GM18520 (cell line): ENCODE measurements at regions not wholly inside any gene's neighbourhood (a gene's known extent, or its start where the extent isn't known, plus 50 kb on each side); places are given as distances from the start of the nearest gene placed in this dataset.
"Not testable (repeated sequence)": the region's sequence is repeated elsewhere in the genome, so short reads cannot be mapped to it uniquely, and the experiment has no call there.

Experiments
- ATAC-seq: cut with Tn5 transposase; IDR thresholded peaks from one replicate; pipeline ENCODE4 v1.9.1; 2021; ENCODE audit not compliant: unreplicated experiment

DNA sequence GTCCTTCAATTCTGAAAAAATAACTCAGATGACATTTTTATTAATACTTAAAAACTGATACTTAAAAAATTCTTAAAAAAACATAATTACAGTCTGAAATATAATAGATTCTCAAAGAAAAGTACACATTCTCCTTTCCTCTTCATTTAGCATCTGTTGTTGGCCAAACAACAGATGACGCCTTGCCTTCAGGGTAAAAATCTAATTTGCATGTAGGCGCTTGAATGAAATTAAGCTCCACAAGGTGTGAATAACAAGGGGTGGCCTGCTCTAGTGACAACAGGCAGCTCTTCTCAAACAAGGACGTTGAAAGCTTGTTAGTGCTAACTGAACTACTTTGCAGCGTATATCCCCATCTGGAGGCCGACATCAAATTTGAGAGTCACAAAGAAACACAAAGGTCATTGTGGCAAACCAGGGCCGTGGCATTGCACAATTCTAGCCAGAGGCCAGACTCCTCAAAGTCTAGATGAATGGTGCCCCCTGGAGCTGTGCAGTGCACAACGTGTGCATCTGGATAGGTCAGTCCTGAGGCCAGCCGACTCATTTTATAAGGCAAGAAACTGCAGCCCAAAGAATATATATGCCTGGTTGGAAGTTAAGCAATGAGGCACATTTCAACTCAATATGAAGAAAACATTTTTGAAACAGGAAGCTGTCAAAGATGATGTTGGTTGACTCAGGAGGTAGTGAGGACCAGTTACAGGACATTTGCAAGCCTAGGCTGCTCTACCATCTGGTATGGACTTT is 459.2 kb upstream of the RUNX1 start:
- ATAC-seq = no peak

DNA sequence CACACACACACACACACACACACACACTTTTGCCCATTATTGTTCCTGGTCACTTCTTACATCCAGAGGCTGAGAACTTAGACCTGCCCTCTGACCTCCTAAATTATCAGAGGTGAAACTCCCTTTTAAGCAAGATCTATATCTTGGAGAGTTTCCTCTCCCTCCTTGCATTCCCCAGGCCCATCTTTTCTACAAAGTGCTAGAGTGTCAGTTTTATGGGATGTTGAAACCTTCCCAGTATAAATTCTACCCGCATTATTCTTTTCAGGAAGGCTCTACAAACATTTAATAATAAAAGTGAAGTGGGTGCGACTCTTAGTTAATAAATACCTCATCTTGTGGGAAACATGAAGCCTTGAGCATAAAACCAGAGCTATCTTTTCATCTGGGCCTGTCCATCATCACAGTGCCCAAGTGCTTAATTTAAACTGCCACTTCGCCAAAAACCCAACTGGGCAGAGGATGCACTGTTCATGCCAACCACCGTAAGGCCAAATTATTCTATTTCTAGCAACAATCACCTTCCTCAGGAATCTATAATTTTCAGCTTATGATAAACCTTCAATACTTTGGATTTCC is 458.2 kb upstream of the RUNX1 start:
- no peak for ATAC-seq

DNA sequence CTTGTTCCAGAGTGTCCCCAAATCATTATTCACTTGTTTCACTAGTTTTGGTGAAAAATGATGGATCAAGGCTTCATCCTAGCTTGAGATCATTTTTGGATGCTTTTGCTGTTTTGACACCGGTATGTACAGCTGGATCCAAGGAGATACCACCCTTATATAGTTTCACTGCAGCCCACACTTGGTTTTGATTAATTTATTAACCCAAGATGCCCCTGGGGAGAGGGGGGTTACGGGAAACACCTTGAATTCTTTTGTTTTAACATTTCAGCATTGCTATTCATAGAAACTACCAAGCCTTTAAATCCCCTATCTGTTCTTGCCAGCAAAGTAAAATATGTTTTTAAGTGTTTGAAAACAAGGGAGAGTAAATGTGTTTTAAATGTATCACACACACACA is 457.7 kb upstream of the RUNX1 start:
- no peak for ATAC-seq

DNA sequence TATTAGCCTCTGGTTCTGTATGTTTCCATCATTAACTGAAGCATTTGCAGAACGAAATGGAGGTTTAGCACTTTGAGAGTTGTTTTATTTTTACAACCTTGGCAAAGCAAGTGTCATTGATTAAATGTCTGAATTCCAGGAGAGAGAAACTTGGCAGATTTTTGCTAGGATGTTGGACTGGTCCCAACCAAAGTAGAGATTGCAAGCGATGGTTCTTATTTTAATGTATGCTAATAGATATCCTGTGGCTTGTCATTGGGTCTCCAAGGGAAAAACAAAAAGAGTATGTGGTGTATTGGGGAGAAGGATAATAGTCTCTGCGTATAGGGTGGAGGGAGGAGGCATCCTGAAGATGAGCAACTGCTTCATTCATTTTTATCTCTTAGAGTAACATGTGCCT is 457.2 kb upstream of the RUNX1 start:
- ATAC-seq = no peak

DNA sequence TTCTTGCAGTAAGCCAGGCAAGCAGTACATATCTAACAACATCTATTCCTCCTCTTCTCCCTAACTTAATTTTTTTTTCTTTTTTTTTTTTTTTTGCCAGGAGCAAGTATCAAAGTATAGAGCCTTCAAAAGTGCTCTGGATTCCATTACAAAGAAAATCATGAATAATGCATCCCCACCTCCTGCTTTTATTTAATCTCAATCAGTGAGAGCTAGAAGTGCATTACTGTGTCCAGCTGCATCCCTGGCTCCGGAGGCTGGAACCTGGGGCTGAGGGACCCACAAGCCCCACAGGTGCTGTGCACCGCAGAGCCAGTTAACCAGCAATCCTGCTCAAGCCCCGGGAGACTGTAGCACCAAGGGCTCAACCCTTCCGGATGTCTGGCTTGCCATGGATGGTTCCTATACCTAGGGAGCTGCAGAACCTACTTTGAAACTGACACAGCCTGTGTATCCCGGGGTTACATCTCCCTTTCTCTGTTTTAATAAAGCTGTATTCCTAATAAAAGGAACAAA is 455.9 kb upstream of the RUNX1 start:
- ATAC-seq = no peak

DNA sequence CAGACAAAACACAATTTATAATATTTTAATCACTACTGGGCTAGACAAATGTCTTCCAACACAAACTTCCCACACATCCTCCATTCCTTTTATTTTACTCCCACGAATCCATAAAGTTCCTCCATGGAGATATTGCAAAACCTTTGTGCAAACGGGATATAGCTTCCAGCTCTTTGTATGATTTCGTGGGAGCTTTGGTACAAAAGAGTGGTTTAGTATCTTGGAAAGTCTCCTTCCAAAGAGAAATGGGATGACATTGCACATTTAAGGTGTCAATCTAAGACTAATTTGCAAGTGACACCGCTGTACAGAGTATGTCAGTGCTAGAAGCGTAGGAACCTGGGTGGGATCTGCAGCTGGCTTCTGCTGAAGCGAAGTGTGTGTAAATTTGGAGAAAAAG is 455.2 kb upstream of the RUNX1 start:
- no peak for ATAC-seq

DNA sequence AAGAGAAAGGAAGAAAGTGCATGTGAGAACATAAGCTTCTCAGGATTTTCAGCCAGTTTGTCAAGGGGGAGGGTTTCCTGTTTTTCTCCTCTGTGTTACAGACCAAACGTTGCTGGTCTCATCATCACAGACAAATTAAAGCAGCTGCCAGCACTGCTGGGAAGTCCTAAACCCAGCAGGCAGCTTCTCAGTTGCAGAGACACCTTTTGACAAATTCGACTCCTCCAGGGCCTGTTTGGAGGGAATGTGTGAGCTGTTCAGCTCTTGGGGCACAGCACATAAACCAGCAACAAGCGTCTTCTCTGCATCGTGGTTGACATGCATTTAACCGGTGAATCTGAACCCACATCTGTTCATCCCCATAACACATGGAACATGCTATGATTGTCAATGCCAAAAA is 454.6 kb upstream of the RUNX1 start:
- no peak for ATAC-seq

DNA sequence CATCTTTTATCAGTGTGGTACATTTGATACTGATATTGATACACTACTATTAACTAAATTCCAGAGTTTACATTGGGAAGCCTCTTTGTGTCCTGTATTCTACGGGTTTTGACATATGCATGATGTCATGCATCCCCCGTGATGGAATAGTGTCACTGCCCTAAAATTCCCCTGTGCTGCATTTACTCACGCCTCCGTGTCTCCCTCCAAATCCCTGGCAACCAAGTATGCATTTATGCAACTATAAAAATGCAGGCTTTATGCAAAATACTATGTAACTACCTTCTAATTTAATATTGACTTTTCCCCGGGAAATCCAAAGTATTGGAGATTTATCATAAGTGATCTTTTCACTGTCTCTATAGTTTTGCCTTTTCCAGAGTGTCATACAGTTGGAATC is 453.7 kb upstream of the RUNX1 start:
- ATAC-seq = no peak

DNA sequence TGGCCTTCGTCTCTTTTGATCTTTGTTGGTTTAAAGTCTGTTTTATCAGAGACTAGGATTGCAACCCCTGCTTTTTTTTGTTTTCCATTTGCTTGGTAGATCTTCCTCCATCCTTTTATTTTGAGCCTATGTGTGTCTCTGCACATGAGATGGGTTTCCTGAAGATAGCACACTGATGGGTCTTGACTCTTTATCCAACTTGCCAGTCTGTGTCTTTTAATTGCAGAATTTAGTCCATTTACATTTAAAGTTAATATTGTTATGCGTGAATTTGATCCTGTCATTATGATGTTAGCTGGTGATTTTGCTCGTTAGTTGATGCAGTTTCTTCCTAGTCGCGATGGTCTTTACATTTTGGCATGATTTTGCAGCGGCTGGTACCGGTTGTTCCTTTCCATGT is 448.4 kb upstream of the RUNX1 start:
- not testable (repeated sequence) for ATAC-seq

DNA sequence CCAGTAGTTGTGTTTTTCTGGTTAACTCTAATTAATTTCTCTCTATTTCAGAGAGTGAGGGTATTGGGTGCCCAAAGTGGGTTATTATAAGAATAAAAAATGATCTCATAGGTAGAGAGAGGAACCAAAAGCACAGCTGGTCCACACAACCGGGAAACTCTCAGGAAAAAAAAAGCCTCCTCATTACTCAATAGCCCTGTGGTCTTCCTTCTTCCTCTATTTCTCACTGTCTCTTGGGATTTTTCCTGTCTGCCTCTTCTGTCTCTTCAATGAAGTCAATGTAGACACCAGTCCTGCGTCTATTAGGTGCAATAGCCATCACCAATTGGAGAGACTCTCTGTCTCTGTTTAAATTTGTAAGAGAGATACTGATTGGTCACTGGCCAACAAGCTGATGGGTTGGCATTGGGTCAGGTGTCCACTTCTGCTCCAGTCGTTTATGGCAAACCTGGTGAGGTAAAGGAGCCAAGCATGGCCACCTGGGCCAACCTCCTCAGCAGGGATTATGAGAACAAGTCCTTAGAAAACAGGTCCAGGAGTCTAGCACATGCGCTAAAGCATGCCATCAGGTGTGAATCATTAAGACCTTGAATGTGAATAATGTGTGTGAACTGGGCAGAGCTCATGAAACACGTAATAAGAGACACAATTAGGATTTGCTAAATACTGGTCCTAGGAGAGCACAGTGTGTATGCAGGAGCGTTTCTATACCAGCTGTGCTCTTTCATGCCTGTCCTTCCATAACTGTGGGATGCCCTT is 443.0 kb upstream of the RUNX1 start:
- no peak for ATAC-seq

DNA sequence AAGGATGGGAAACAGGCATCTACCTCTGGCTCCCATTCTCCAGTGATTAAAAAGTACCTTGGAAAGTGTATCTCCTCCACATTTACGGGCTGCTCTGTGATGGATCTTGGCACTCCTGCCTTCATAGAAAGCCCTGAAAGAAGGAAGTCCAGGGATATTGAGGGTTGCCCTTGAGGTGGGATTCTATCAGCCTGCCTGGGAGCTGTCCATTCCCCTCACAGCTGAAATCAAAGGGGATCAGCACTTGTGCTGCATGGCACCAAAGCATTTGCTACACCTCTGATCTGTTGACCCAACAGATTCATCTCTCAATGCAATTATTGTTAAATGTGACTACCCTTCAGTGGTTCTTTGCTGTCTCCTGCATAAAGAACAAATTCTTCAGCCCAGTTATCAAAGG is 442.0 kb upstream of the RUNX1 start:
- ATAC-seq = no peak

DNA sequence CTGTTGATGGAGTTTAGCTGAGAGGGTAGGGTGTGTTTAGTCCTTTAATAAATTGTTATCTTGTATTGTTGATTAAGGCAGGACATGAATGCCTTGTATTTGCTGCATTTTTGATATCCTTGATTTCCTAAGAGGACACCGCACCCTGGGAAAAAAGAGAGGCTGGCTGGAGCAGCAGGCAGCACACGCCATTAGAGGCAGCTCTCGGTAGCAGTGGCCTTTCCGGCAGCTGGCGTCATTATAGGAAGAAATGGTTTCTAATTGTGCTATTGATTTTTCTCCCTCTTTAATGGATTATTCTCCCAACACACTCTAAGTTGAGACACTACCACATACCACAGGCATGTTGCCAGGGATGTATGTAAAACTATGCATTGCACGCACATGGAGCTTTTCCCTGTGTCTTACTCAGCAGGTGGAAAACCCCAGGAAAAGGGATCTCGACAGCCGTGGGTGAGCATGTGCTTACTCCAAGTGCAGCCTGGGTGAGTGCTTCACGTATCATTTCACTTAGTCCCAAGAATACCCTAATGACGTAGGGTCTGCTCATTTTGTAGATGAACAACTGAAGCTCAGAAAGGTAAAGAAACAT is 440.4 kb upstream of the RUNX1 start:
- ATAC-seq = no peak

DNA sequence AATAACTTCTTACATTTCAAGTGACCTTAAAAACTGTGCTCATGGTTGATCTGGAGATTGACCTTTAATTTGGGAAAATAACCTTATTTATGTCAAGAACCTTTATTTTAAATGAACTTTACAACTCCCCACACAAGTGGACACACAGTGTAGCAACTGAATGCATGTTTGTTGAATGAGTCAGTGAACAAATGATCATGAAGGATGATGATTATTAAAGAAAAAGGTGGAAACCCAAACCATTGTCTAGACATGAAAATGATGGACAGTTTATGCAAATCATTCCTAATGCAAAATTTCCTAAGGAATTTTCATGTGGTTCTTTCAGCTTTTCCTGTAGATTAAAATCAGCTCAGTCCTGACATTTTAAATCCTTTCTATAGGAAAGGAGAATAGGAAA is 439.8 kb upstream of the RUNX1 start:
- ATAC-seq = no peak

DNA sequence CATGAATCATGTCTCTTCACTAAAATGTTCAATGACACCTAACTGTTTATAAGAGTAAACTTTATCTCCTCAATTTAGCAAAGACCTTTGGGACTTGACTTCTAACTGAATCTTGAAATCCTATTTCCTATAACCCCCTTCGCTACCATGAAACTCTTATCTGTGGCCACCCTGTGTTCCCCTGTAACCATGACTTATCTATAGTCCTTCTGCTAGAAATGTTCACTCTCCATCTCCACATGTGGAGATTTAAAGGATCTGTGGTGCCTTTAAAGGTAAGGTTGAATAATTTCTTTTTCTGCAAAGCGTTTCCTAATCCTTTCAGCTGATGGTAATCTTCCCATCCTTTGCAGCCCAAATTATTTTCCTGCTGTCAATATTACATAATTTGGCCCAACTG is 436.3 kb upstream of the RUNX1 start:
- ATAC-seq = no peak

DNA sequence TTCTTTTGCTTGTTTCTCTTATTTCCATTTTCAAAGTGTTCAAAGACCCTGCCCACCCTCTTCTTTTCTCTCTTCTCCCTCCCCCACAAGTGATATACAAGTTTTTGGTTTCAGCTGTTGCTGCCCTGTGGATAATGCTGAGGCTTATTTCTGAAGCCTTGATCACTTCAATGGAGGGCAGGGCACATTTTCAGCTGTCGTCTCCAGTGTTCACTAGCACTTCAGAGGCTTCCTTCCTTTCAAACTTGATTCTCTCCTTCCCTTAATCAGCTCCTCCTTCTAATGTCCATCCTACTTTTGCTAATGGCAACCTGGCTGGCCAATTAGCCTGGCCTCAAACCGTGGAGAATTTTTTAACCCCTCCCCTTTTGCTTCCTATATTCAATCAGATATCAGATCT is 435.7 kb upstream of the RUNX1 start:
- no peak for ATAC-seq

DNA sequence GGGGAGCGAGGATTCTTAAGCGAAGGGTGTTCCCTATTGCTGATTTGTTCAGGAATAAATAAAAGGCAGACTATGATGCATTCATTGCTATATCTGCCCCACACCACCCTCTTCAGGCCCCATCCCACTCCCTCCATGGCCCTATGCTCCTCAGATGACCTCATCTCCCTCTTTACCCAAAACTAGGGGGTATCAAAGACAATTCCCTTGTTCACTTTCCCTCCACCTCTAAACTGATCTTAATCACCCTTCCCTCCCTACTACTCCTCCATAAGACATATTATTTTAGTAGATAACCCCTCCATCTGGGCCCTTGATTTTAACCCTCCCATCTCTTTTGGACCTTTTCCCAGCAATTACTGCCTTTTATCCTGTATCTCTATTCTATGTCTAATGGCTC is 434.9 kb upstream of the RUNX1 start:
- no peak for ATAC-seq

DNA sequence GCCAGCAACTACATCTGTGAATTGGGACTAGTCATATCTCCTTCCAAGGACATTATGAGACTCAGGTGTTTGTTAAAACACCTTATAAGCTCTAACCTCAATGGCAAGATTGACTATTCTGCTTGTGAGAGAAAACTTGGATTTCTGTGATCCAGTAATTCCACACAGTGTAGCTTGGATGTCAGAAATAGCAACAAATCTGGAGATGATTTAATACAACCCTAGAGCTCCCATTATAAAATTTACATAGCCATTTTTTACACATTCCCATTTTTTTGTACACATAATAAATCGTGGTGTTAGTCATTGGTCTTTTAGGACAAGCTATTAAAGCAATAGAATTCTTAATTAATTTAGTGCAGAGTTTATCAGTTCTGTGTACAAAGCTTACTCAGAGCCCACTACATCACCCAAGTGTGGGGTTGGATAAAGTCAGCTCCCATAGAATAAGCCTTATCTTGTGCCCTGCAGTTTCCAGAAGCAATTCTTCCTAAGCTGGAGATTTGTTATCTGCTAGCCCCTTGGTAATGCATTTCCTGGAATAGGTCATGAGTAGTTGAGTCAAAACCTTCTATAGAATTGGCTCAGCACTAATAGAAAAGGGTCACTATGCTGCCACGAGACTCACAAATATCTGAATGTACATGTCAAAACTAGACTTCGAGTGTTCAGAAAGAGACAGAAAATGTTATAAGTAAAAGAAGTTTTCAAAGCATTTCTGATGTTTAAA is 434.0 kb upstream of the RUNX1 start:
- no peak for ATAC-seq

DNA sequence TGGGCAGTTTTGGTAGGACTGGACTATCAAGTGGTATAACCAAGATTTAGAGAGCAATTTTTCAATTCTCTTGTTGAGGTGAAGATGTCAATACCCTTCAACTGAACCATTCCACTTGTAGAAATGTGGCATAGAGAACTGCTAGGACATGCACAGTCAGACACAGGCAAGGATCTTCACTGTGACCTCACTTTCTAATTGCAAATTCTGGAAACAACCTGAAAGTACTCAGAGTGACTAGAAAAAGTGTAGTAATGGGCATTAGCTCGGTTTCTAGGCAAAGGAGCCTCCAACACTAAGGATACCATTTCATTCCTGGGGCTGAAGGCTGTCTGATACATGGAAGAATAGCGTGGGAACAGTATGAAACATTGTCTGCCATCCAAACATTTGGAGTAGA is 433.0 kb upstream of the RUNX1 start:
- ATAC-seq = no peak

DNA sequence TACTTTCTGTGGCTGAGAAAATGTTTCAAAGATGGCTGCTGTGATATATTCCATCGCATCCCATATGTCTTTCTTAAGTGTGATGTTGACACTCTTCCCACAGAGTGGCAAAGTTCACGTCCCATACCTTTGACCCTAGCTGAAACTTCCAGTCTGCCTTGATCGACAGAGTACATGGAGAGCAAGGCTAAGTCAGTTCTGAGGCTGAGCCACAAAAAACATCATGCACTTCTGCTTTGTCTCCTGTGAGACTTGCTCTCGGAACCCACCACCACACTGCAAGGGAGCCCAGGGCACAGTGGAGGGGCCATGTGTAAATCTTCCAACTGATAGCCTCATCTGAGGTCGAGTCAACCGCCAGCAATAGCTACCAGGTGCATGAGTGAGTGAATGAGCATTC is 431.9 kb upstream of the RUNX1 start:
- ATAC-seq = no peak

DNA sequence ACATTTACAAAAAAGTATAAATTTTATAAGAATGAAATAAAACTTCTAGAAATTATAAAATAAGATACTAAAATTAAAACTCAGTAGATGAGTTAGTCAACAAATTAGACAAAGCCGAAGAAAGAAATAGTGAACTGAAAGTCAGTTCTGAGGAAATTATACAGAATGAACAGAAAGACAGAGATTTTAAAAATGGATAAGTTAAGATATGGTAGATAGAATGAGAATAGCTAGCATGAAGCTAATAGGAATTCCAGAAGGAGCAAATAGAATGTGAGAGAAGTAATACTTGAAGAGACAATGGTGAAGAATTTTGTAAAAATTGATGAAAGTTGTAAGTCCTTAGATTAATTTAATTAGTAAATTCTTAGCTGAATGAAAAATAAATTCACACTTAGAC is 430.4 kb upstream of the RUNX1 start:
- no peak for ATAC-seq

DNA sequence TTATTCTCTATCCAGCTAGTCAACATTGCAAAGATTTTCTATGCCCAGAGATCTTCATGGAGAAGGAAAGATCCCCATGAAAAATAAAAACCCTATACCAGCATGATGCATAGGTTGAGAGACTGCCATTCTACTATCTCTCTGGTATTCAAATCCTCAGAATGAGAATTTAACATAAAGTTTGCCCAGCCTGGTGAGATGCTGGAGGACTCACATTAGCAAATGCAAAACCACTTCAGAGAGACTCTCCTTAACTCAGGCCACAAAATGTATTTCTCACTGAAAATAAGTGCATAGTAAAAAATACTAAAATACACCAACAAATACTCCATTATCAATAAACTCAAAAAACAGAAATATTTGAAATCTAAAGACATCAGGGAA is 430.0 kb upstream of the RUNX1 start:
- no peak for ATAC-seq
